ENCODE measurements at regions not wholly inside any gene's neighbourhood (a gene's known extent, or its start where the extent isn't known, plus 50 kb on each side); places are given as distances from the start of the nearest gene placed in this dataset.

DNA sequence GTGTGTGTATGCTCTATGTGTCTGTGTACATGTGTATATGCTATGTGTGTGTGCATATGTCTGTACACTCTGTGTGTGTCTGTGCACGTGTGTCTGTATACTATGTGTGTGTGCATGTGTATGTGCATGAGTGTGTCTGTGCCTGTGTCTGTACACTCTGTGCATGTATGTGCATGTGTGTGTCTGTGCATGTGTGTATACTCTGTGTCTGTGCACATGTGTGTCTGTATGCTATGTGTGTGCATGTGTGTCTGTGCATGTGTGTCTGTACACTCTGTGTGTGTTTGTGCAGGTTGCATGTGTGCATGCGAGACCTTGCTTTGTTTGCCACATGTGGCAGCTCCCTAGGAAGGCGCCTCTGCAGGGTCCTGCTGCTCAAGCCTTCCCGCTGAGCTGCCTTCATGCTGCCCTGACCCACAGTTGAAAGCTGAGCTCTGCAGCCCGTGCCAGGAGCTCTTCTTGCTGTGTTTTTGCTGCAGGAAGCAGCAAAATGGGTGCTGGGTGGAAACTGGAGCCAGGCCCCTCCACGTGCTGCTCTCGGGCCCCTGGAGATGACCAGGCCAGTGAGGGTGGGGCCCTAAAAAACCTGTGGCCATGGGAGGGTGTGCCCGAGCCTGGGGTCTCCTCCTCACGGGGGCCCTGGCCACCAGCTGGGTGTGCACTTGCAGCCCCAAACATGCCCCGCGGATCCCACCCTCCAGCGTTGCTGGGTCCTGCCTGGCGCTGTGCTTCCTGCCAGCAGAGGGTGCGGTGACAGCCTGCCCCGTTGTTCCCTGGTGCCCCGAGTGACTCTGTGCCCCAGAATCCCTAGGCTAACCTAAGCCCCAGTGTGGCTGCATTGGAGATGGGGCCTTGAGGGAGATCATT is 109.1 kb downstream of the DACT2 start (continued):
- TF ChIP-seq PRDM15 (CRISPR knock-in tag; IDR thresholded peaks at IDR 0.05) (no peak), ZNF138 (CRISPR knock-in tag; conservative IDR thresholded peaks at IDR 0.05) (no peak), TP53 (CRISPR knock-in tag; IDR thresholded peaks at IDR 0.05) (no peak), ESRRA (CRISPR knock-in tag; IDR thresholded peaks at IDR 0.05; ENCODE audit: borderline replicate concordance) (no peak), ATF1 (CRISPR knock-in tag; IDR thresholded peaks at IDR 0.05) (no peak), ZNF671 (CRISPR knock-in tag; IDR thresholded peaks at IDR 0.05) (no peak), AFF4 (CRISPR knock-in tag; IDR thresholded peaks at IDR 0.05; ENCODE audit: borderline replicate concordance) (no peak), PREB (CRISPR knock-in tag; IDR thresholded peaks at IDR 0.05; ENCODE audit: borderline replicate concordance) (no peak)
- TF ChIP-seq, protein P1, sequence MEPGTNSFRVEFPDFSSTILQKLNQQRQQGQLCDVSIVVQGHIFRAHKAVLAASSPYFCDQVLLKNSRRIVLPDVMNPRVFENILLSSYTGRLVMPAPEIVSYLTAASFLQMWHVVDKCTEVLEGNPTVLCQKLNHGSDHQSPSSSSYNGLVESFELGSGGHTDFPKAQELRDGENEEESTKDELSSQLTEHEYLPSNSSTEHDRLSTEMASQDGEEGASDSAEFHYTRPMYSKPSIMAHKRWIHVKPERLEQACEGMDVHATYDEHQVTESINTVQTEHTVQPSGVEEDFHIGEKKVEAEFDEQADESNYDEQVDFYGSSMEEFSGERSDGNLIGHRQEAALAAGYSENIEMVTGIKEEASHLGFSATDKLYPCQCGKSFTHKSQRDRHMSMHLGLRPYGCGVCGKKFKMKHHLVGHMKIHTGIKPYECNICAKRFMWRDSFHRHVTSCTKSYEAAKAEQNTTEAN (CRISPR knock-in tag; IDR thresholded peaks at IDR 0.05): no peak
- TF ChIP-seq, protein P2, sequence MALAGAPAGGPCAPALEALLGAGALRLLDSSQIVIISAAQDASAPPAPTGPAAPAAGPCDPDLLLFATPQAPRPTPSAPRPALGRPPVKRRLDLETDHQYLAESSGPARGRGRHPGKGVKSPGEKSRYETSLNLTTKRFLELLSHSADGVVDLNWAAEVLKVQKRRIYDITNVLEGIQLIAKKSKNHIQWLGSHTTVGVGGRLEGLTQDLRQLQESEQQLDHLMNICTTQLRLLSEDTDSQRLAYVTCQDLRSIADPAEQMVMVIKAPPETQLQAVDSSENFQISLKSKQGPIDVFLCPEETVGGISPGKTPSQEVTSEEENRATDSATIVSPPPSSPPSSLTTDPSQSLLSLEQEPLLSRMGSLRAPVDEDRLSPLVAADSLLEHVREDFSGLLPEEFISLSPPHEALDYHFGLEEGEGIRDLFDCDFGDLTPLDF (CRISPR knock-in tag; IDR thresholded peaks at IDR 0.05): no peak

DNA sequence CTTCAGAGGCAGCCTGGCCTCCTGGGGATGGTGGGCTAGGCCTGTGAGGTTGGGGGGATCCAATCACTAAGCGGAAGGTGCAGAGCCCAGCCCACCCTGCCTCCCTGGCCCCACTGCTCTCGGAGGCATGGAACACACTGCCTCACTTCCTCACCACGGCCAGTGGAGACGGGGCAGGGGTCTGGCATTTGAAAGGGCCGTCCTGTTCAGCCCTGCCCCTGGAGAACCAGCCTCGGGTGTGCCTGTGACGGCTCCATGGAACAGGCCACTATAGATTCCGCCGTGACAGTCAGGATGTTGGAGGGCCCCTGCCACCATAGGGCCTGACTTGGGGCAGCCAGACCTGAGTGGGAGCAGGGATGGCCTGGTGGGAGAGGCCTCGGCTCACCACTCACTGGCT is 110.2 kb downstream of the DACT2 start:
- Mint-ChIP-seq H3K9me3 (peaks cover 13% of the 10 kb centered on the region), H3K27ac (peak overlapping the region; percentile 94), H3K27me3 (ENCODE audit: low read depth) (peaks cover 36% of the 10 kb centered on the region), H3K36me3 (peaks cover 10% of the 10 kb centered on the region; the same call in 1 of the 2 replicates), H3K4me3 (peak overlapping the region; percentile 56), H3K4me1 (peaks cover 34% of the 10 kb centered on the region)
- CTCF ChIA-PET: no interaction called here
- ATAC-seq: peak; percentile 50
- DNase-seq (ENCODE audit: low spot score): no peak
- POLR2A ChIA-PET: no interaction called here
- TF ChIP-seq AFF4 (CRISPR knock-in tag; IDR thresholded peaks at IDR 0.05; ENCODE audit: borderline replicate concordance) (no peak), FOXP1 (CRISPR knock-in tag; IDR thresholded peaks at IDR 0.05; ENCODE audit: borderline replicate concordance) (no peak), NFYB (CRISPR knock-in tag; conservative IDR thresholded peaks at IDR 0.05; ENCODE audit: low read depth) (no peak), OVOL2 (CRISPR knock-in tag; IDR thresholded peaks at IDR 0.05; ENCODE audit: borderline replicate concordance) (no peak)
- TF ChIP-seq, protein P3, sequence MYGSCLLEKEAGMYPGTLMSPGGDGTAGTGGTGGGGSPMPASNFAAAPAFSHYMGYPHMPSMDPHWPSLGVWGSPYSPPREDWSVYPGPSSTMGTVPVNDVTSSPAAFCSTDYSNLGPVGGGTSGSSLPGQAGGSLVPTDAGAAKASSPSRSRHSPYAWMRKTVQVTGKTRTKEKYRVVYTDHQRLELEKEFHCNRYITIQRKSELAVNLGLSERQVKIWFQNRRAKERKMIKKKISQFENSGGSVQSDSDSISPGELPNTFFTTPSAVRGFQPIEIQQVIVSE (CRISPR knock-in tag; IDR thresholded peaks at IDR 0.05; ENCODE audit: borderline replicate concordance): no peak
- TF ChIP-seq, protein P4, sequence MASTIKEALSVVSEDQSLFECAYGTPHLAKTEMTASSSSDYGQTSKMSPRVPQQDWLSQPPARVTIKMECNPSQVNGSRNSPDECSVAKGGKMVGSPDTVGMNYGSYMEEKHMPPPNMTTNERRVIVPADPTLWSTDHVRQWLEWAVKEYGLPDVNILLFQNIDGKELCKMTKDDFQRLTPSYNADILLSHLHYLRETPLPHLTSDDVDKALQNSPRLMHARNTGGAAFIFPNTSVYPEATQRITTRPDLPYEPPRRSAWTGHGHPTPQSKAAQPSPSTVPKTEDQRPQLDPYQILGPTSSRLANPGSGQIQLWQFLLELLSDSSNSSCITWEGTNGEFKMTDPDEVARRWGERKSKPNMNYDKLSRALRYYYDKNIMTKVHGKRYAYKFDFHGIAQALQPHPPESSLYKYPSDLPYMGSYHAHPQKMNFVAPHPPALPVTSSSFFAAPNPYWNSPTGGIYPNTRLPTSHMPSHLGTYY (CRISPR knock-in tag; IDR thresholded peaks at IDR 0.05): no peak
